HL-60 (cell line): ENCODE measurements at regions not wholly inside any gene's neighbourhood (a gene's known extent, or its start where the extent isn't known, plus 50 kb on each side); places are given as distances from the start of the nearest gene placed in this dataset.

ENCODE experiments used
- CTCF ChIP-seq: IDR thresholded peaks from one replicate; pipeline ENCODE4 v1.5.1; 2011; ENCODE audit warnings: low read length, control low read depth, inconsistent platforms; ENCODE audit not compliant: insufficient read depth
- POLR2AphosphoS5 ChIP-seq: IDR thresholded peaks from 2 replicates; pipeline ENCODE4 v1.6.1; 2012; ENCODE audit warnings: low read depth
- REST ChIP-seq: IDR thresholded peaks from 2 replicates; pipeline ENCODE4 v1.6.1; 2012; ENCODE audit warnings: low read depth; ENCODE audit not compliant: insufficient replicate concordance

GRCh38 chr14:55766071-55766470 lies 186.1 kb downstream of the KTN1 start:
- no peak for TF ChIP-seq CTCF
- TF ChIP-seq REST: no peak
- TF ChIP-seq POLR2AphosphoS5: no peak
